H1 (cell line): ENCODE measurements at regions not wholly inside any gene's neighbourhood (a gene's known extent, or its start where the extent isn't known, plus 50 kb on each side); places are given as distances from the start of the nearest gene placed in this dataset.

Experiments
- BCL11A ChIP-seq, 2 experiments: IDR thresholded peaks; one replicate each; pipeline ENCODE4 v1.6.1; 2011; ENCODE audit warnings: low read depth in 2 of 2, low read length in 2 of 2, mild to moderate bottlenecking in 2 of 2
- POU5F1 ChIP-seq: IDR thresholded peaks from 2 replicates; pipeline ENCODE4 v1.6.1; 2011; ENCODE audit warnings: low read depth, mild to moderate bottlenecking, low read length, moderate library complexity
- TF ChIP-seq, protein P1 (sequence below), 3 experiments: IDR thresholded peaks; 1 replicate in 2 of 3; 2 replicates in 1 of 3; pipeline versions ENCODE4 v1.5.1 to v1.6.1; 2011; ENCODE audit warnings: low read length in 3 of 3, mild to moderate bottlenecking in 3 of 3, inconsistent platforms in 2 of 3, low read depth in 1 of 3, moderate library complexity in 1 of 3; ENCODE audit not compliant: insufficient read depth in 1 of 3; ENCODE audit errors: control extremely low read depth in 1 of 3

DNA sequence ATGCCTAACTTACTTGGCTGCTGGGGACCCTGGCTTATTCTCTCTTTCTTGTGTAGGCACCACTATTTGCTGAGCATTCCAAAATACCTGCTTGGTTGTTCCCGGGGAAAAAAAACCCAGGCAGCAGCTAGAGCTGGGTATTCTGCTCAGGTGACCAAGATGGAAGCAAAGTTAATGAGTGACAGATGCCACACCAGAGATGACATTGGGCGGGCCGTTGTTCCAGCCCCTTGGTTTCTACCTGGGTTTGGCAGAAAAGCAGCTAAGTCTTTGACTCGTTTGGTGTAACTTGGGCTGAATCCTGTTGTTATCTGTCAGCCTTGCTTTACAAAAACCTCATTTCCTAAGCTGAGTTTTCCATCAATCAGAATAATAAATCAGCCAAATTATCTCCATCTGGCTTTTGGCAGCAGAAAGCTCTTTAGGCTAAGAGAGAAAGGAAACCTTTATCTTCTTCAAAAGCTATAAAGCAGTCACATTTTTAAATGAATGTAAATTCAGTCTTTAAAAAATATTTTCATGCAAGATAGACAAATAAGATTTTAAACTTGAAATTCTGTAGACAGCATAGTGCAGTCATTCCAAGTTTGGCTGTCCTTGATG lies 202.0 kb upstream of the GMDS start (continued):
- TF ChIP-seq, protein P1, sequence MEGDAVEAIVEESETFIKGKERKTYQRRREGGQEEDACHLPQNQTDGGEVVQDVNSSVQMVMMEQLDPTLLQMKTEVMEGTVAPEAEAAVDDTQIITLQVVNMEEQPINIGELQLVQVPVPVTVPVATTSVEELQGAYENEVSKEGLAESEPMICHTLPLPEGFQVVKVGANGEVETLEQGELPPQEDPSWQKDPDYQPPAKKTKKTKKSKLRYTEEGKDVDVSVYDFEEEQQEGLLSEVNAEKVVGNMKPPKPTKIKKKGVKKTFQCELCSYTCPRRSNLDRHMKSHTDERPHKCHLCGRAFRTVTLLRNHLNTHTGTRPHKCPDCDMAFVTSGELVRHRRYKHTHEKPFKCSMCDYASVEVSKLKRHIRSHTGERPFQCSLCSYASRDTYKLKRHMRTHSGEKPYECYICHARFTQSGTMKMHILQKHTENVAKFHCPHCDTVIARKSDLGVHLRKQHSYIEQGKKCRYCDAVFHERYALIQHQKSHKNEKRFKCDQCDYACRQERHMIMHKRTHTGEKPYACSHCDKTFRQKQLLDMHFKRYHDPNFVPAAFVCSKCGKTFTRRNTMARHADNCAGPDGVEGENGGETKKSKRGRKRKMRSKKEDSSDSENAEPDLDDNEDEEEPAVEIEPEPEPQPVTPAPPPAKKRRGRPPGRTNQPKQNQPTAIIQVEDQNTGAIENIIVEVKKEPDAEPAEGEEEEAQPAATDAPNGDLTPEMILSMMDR (IDR thresholded peaks at IDR 0.05; ENCODE audit: control extremely low read depth in 1 of 3, insufficient read depth in 1 of 3, low read depth in 1 of 3, low read length in 3 of 3) = no peak
- TF ChIP-seq BCL11A (IDR thresholded peaks at IDR 0.05; ENCODE audit: low read depth in 2 of 2, low read length in 2 of 2) (no peak), POU5F1 (no peak)
